HEK293 (cell line): ENCODE measurements at regions not wholly inside any gene's neighbourhood (a gene's known extent, or its start where the extent isn't known, plus 50 kb on each side); places are given as distances from the start of the nearest gene placed in this dataset.

Experiments used
- CTCF ChIA-PET: fragments of 350-600 bp; formaldehyde crosslinking; extraction: SDS; loops from one replicate; lab custom pipeline; 2021; ENCODE audit warnings: antibody characterized with exemption; lab: Yijun Ruan, JAX
- POLR2A ChIA-PET: fragments of 300-600 bp; formaldehyde crosslinking; extraction: SDS; loops from one replicate; lab custom pipeline; 2020; ENCODE audit warnings: antibody characterized with exemption, inconsistent platforms; lab: Yijun Ruan, JAX
- H3K27ac ChIP-seq: fragments of 200-500 bp; sonication (Bioruptor generic); 2 replicates; pipeline ENCODE4 v1.5.1; 2014; ENCODE audit warnings: low read depth, low read length, control low read depth, inconsistent platforms; ENCODE audit errors: extremely low read depth
- H3K36me3 ChIP-seq, 2 experiments: fragments of 200-500 bp in 1 of 2; sonication (Bioruptor generic) in 1 of 2; 1 replicate in 1 of 2; 2 replicates in 1 of 2; pipeline ENCODE4 v1.5.1; 2014 to 2017; ENCODE audit warnings: inconsistent platforms in 2 of 2, low read length in 2 of 2; ENCODE audit not compliant: control insufficient read depth in 2 of 2, insufficient read depth in 1 of 2
- H3K4me1 ChIP-seq: fragments of 200-500 bp; sonication (Bioruptor generic); 2 replicates; pipeline ENCODE4 v1.5.1; 2014; ENCODE audit warnings: mild to moderate bottlenecking, low read length, inconsistent platforms; ENCODE audit not compliant: control insufficient read depth, insufficient read depth
- H3K4me3 ChIP-seq: 2 replicates; pipeline ENCODE4 v1.5.1; 2011; ENCODE audit warnings: low read depth, mild to moderate bottlenecking, control low read depth, low read length, moderate library complexity
- H3K9me3 ChIP-seq: fragments of 200-500 bp; sonication (Bioruptor generic); 2 replicates; pipeline ENCODE4 v1.5.1; 2014; ENCODE audit warnings: low read depth, low read length, inconsistent platforms; ENCODE audit not compliant: control insufficient read depth, insufficient read depth
- AEBP2 ChIP-seq: fragments of 450-650 bp; formaldehyde crosslinking; IDR thresholded peaks from 2 replicates; pipeline ENCODE4 v1.5.1; 2016; ENCODE audit warnings: missing biosample characterization, missing genetic modification characterization, borderline replicate concordance
- CTCF ChIP-seq: fragments of 450-650 bp; formaldehyde crosslinking; IDR thresholded peaks from 2 replicates; pipeline ENCODE4 v1.5.1; 2016; ENCODE audit warnings: missing biosample characterization, missing genetic modification characterization
- HOXC10 ChIP-seq: sonication (generic); formaldehyde crosslinking; IDR thresholded peaks from 2 replicates; pipeline ENCODE4 v1.8.1; 2023; ENCODE audit warnings: mild to moderate bottlenecking, missing genetic modification reagents
- HOXD13 ChIP-seq: sonication (generic); formaldehyde crosslinking; IDR thresholded peaks from 2 replicates; pipeline ENCODE4 v1.8.0; 2022; ENCODE audit warnings: missing genetic modification reagents, borderline replicate concordance
- INSM2 ChIP-seq: fragments of 450-650 bp; formaldehyde crosslinking; IDR thresholded peaks from 2 replicates; pipeline ENCODE4 v1.5.1; 2016; ENCODE audit warnings: missing biosample characterization, missing genetic modification characterization
- KLF7 ChIP-seq: fragments of 450-650 bp; formaldehyde crosslinking; IDR thresholded peaks from 2 replicates; pipeline ENCODE4 v1.5.1; 2016; ENCODE audit warnings: missing biosample characterization, missing genetic modification characterization, borderline replicate concordance
- KLF8 ChIP-seq: fragments of 450-650 bp; formaldehyde crosslinking; IDR thresholded peaks from 2 replicates; pipeline ENCODE4 v1.5.1; 2016; ENCODE audit warnings: missing biosample characterization, missing genetic modification characterization
- OVOL3 ChIP-seq: fragments of 450-650 bp; formaldehyde crosslinking; IDR thresholded peaks from 2 replicates; pipeline ENCODE4 v1.5.1; 2016; ENCODE audit warnings: missing biosample characterization, missing genetic modification characterization
- PRDM6 ChIP-seq: fragments of 450-650 bp; formaldehyde crosslinking; IDR thresholded peaks from 2 replicates; pipeline ENCODE4 v1.5.1; 2017; ENCODE audit warnings: missing biosample characterization, missing genetic modification characterization
- TSHZ1 ChIP-seq: fragments of 450-650 bp; formaldehyde crosslinking; IDR thresholded peaks from 2 replicates; pipeline ENCODE4 v1.5.1; 2016; ENCODE audit warnings: missing biosample characterization, missing genetic modification characterization, borderline replicate concordance
- ZBTB26 ChIP-seq: fragments of 450-650 bp; formaldehyde crosslinking; optimal IDR thresholded peaks from 2 replicates; pipeline ENCODE3; 2016; ENCODE audit warnings: missing biosample characterization, mild to moderate bottlenecking, missing genetic modification characterization
- ZNF114 ChIP-seq: fragments of 450-650 bp; formaldehyde crosslinking; IDR thresholded peaks from 2 replicates; pipeline ENCODE4 v1.5.0; 2017; ENCODE audit warnings: missing biosample characterization, missing genetic modification characterization
- ZNF175 ChIP-seq: fragments of 450-650 bp; formaldehyde crosslinking; IDR thresholded peaks from 2 replicates; pipeline ENCODE4 v1.5.1; 2016; ENCODE audit warnings: missing biosample characterization, missing genetic modification characterization
- ZNF211 ChIP-seq: fragments of 450-650 bp; formaldehyde crosslinking; IDR thresholded peaks from 2 replicates; pipeline ENCODE4 v1.5.1; 2016; ENCODE audit warnings: low read depth, missing biosample characterization, missing genetic modification characterization
- ZNF324 ChIP-seq: fragments of 450-650 bp; formaldehyde crosslinking; IDR thresholded peaks from 2 replicates; pipeline ENCODE4 v1.5.1; 2016; ENCODE audit warnings: missing biosample characterization, missing genetic modification characterization
- ZNF426 ChIP-seq: fragments of 450-650 bp; formaldehyde crosslinking; IDR thresholded peaks from 2 replicates; pipeline ENCODE4 v1.5.1; 2017; ENCODE audit warnings: missing biosample characterization, missing genetic modification characterization, mild to moderate bottlenecking, inconsistent platforms, moderate library complexity
- ZNF610 ChIP-seq: fragments of 450-650 bp; formaldehyde crosslinking; IDR thresholded peaks from 2 replicates; pipeline ENCODE4 v1.5.1; 2016; ENCODE audit warnings: missing biosample characterization, missing genetic modification characterization, borderline replicate concordance
- ZNF623 ChIP-seq: fragments of 450-650 bp; formaldehyde crosslinking; IDR thresholded peaks from 2 replicates; pipeline ENCODE4 v1.5.1; 2016; ENCODE audit warnings: missing biosample characterization, missing genetic modification characterization
- ZNF664 ChIP-seq: fragments of 450-650 bp; formaldehyde crosslinking; IDR thresholded peaks from 2 replicates; pipeline ENCODE4 v1.5.1; 2016; ENCODE audit warnings: missing biosample characterization, missing genetic modification characterization
- ZNF704 ChIP-seq: fragments of 450-650 bp; formaldehyde crosslinking; IDR thresholded peaks from 2 replicates; pipeline ENCODE4 v1.5.1; 2016; ENCODE audit warnings: missing biosample characterization, missing genetic modification characterization
- ZSCAN4 ChIP-seq: fragments of 450-650 bp; formaldehyde crosslinking; IDR thresholded peaks from 2 replicates; pipeline ENCODE4 v1.5.1; 2017; ENCODE audit warnings: missing biosample characterization, missing genetic modification characterization

GRCh38 chrX:7318241-7318640 lies 170.3 kb upstream of the PUDP start:
- ChIA-PET CTCF (no interaction called here), POLR2A (no interaction called here)
- Histone ChIP-seq H3K27ac (no peak overlapping the region), H3K4me3 (no peak overlapping the region), H3K36me3 (no peaks in the 10 kb centered on the region), H3K4me1 (no peaks in the 10 kb centered on the region), H3K9me3 (no peaks in the 10 kb centered on the region)
- no peak for TF ChIP-seq ZNF426 (tag by site-specific recombination)
- no peak for TF ChIP-seq TSHZ1
- no peak for TF ChIP-seq PRDM6 (tag by site-specific recombination)
- no peak for TF ChIP-seq AEBP2 (tag by site-specific recombination)

GRCh38 chrX:7316887-7317286 lies 168.9 kb upstream of the PUDP start:
- no peaks in the 10 kb centered on the region for H3K4me1 ChIP-seq
- POLR2A ChIA-PET: no interaction called here

GRCh38 chrX:7316280-7316679 lies 168.3 kb upstream of the PUDP start:
- Histone ChIP-seq H3K4me3 (no peak overlapping the region), H3K4me1 (no peaks in the 10 kb centered on the region), H3K9me3 (no peaks in the 10 kb centered on the region), H3K27ac (no peak overlapping the region), H3K36me3 (no peaks in the 10 kb centered on the region)
- ChIA-PET CTCF (no interaction called here), POLR2A (no interaction called here)
- TF ChIP-seq HOXD13 (CRISPR knock-in tag): no peak
- TF ChIP-seq ZBTB26: no peak
- no peak for TF ChIP-seq KLF7 (tag by site-specific recombination)
- no peak for TF ChIP-seq INSM2 (tag by site-specific recombination)
- no peak for TF ChIP-seq ZNF175 (tag by site-specific recombination)
- TF ChIP-seq KLF8 (tag by site-specific recombination): no peak
- no peak for TF ChIP-seq CTCF (tag by site-specific recombination)
- TF ChIP-seq ZNF704 (tag by site-specific recombination): no peak
- no peak for TF ChIP-seq ZNF610 (tag by site-specific recombination)
- no peak for TF ChIP-seq HOXC10
- TF ChIP-seq ZSCAN4 (tag by site-specific recombination): no peak

More at GRCh38 chrX:7316887-7317286, 168.9 kb upstream of the PUDP start:
- Histone ChIP-seq H3K4me3 (no peak overlapping the region), H3K27ac (no peak overlapping the region), H3K9me3 (no peaks in the 10 kb centered on the region), H3K36me3 (no peaks in the 10 kb centered on the region)
- CTCF ChIA-PET: no interaction called here
- no peak for TF ChIP-seq ZNF324
- no peak for TF ChIP-seq ZNF114 (tag by site-specific recombination)
- no peak for TF ChIP-seq ZNF211 (tag by site-specific recombination)
- TF ChIP-seq ZNF623 (tag by site-specific recombination): no peak
- TF ChIP-seq OVOL3 (tag by site-specific recombination): no peak
- no peak for TF ChIP-seq ZNF664 (tag by site-specific recombination)
